ENCODE measurements at regions not wholly inside any gene's neighbourhood (a gene's known extent, or its start where the extent isn't known, plus 50 kb on each side); places are given as distances from the start of the nearest gene placed in this dataset.
A peak's percentile ranks its signal among the peaks of the same experiment; 100 is the strongest.

DNA sequence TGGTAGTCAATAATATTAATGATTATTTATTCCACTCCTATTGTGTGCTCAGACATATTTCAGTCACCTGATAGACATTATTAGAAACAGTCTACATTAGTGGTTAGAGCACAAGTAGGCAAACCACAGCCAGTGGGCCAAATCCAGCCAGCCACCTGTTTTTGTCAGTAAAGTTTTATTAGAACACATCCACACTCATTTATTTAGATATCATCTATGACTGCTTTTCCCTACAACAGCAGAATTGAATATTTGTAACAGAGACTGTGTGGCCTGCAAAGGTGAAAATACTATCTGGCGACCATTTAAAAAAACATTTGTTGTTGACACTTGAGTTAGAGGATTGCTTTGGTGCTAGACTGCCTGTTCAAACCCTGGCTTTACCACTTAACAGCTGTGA lies 220.0 kb upstream of the ZFP64 start:
- no peak for DNase-seq (ENCODE audit: extremely low read depth in 1 of 2, low read depth in 1 of 2)

- no peak for DNase-seq (ENCODE audit: extremely low read depth in 1 of 2, low read depth in 1 of 2)
These were observed 219.2 kb upstream of the ZFP64 start for GRCh38 chr20:52410731-52411234.

DNA sequence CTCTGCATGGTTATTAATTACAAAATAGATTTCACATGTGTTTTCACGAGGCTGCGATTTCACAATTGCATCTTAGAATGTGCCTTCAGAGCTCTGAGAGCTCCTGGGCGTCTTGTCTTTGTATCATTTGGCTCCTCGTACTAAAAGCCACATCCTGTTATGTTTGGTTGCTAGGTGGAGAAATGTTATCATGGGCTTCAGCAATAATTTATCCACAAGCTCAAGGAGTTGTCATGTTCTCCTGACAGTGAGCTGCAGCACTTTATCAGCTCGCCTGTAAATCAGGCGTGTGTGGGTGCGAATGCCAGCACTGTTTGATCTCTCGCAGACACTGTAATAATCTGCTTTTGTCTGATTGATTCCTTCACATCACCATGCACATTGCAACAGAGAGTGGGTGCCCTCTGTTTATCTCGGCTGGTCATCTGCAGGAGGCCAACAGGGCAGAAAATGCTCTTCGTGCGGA lies 218.6 kb upstream of the ZFP64 start:
- DNase-seq (ENCODE audit: extremely low read depth in 1 of 2, low read depth in 1 of 2) = peak in 1 of 2 donors; percentile 12

GRCh38 chr20:52405986-52406385 lies 214.4 kb upstream of the ZFP64 start:
- no peak for DNase-seq (ENCODE audit: extremely low read depth in 1 of 2, low read depth in 1 of 2)

- DNase-seq (ENCODE audit: extremely low read depth in 1 of 2, low read depth in 1 of 2) = no peak
These were observed 213.8 kb upstream of the ZFP64 start for GRCh38 chr20:52405417-52405816.

- no peak for DNase-seq (ENCODE audit: extremely low read depth in 1 of 2, low read depth in 1 of 2)
These were observed 213.1 kb upstream of the ZFP64 start for GRCh38 chr20:52404671-52405070.

- DNase-seq (ENCODE audit: extremely low read depth in 1 of 2, low read depth in 1 of 2) = no peak
These were observed 211.4 kb upstream of the ZFP64 start for GRCh38 chr20:52402950-52403349.

- DNase-seq (ENCODE audit: extremely low read depth in 1 of 2, low read depth in 1 of 2) = no peak
These were observed 210.9 kb upstream of the ZFP64 start for GRCh38 chr20:52402514-52402913.

DNA sequence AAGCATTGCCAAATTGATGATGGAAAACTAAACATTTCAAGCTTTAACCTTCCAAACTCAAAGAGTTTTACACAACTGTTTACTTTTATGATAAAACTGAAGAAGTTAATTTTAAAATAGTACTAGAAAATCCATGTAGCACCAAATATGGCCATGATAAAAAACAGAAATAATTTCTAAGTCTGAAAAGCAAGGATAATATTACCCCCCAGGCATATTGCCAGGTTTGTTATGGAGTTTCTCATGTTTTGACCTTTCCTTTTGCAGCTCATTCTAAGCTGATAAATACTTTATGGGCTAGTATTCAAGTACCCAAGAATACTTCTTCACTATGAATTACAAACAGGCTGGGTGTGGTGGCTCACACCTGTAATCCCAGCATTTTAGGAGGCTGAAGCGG lies 209.9 kb upstream of the ZFP64 start:
- DNase-seq (ENCODE audit: extremely low read depth in 1 of 2, low read depth in 1 of 2) = no peak

GRCh38 chr20:52399352-52399751 lies 207.8 kb upstream of the ZFP64 start:
- no peak for DNase-seq (ENCODE audit: extremely low read depth in 1 of 2, low read depth in 1 of 2)

GRCh38 chr20:52389606-52390005 lies 198.0 kb upstream of the ZFP64 start:
- no peak for DNase-seq (ENCODE audit: extremely low read depth in 1 of 2, low read depth in 1 of 2)

DNA sequence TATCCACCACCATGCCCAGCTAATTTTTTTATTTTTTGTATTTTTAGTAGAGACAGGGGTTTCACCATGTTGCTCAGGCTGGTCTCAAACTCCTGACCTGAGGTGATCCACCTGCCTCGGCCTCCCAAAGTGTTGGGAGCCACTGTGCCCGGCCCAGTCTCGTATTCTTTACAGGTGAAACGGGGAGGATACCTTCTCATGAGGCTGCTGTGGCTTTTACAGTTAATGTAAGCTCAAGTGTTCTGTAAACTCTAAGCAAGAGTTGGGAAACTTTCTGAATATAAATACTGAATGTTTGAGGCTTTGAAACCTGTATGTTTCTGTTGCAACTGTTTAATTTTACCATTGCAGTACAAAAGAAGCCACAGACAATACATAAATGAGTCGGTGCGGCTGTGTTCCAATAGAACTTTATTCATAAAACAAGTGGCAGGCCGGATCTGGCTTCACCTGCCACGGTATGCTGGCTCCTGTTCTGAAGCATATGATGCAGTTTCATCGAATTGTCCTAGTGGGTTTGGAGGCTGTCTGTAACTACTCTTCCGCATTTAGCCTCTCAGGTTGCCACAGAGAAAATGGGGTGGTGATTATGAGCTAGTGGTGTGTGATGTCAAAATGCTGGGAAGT lies 192.5 kb upstream of the ZFP64 start:
- DNase-seq (ENCODE audit: extremely low read depth in 1 of 2, low read depth in 1 of 2) = no peak

DNA sequence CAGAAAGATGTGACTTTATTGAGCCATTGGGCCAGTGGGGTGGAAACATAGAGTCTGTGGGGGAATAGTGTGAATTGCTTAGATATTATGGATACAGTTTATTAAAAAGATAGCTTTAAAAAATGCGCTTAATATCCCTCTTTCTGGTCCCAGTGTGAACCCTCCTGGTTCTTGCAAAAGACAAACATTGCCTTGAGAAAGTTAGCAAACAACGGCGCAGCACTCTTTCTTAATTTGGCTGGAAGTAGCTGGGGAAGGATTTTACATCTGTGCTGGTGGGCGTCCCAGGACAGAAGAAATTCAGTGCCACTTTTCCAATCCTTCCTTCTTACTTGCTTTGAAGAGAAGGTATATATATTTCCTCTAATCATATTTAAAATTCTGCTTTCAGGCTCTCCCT lies 191.4 kb upstream of the ZFP64 start:
- no peak for DNase-seq (ENCODE audit: extremely low read depth in 1 of 2, low read depth in 1 of 2)

GRCh38 chr20:52379723-52380336 lies 188.3 kb upstream of the ZFP64 start:
- DNase-seq (ENCODE audit: extremely low read depth in 1 of 2, low read depth in 1 of 2) = no peak

GRCh38 chr20:52372169-52372568 lies 180.6 kb upstream of the ZFP64 start:
- no peak for DNase-seq (ENCODE audit: extremely low read depth in 1 of 2, low read depth in 1 of 2)

- DNase-seq (ENCODE audit: extremely low read depth in 1 of 2, low read depth in 1 of 2) = no peak
These were observed 174.1 kb upstream of the ZFP64 start for GRCh38 chr20:52365688-52366087.

DNA sequence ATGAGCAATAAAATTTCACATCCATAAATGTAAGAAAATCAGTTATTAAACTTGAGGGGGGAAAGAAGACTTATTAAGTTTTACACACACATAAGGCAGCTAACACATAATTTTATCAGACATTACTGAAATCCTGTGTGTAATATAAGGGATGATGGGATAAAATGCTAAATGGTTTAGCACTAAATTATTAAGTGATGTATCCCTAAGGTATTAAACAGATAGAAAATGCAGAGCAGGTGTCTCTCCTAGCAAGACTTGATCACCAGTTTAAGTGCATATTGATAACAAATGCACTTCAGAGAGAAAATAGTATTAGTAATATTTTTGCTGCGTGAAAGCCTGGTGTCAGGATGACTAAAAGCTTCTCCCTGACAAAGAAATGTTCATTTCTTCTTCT lies 172.8 kb upstream of the ZFP64 start:
- DNase-seq (ENCODE audit: extremely low read depth in 1 of 2, low read depth in 1 of 2) = no peak

- no peak for DNase-seq (ENCODE audit: extremely low read depth in 1 of 2, low read depth in 1 of 2)
These were observed 170.1 kb upstream of the ZFP64 start for GRCh38 chr20:52361650-52362049.

DNA sequence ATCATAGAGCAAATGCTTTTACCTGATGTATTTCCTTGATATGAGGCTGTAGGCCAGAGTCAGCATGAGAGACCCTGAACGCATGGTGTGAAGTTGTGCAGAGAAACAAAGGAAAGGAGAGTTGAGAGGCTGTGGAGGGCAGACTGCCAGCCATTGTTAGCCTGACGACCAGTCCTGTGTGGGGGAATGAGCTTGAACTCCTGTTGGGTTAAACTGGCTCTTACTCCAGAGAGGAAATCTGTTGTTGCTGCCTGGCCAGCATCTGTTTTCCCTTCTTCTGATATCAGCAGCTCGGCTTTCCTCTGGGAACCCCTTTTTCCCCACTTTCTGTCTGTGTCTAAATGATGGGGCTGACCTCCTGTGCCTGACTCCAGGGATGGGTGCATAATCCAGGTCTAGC lies 158.2 kb upstream of the ZFP64 start:
- no peak for DNase-seq (ENCODE audit: extremely low read depth in 1 of 2, low read depth in 1 of 2)

GRCh38 chr20:52348434-52348833 lies 156.9 kb upstream of the ZFP64 start:
- no peak for DNase-seq (ENCODE audit: extremely low read depth in 1 of 2, low read depth in 1 of 2)

DNA sequence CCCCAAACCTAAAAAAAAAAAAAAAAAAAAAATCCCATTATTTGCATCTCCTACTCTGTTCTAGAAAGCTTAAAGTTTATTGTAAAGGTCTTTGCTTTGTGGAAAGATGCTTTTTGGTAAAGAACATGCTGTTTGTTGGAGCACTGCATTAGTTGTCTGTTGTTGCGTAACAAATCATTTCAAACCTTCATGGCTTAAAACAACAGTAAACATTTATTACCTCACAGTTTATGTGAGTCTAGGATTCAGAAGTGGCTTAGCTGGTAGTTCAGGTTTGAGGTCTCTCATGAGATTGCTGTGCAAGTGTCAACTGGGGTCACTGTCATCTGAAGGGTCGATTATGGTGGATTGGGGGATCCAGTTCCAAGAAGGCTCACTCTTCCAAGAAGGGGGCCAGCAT lies 155.2 kb upstream of the ZFP64 start:
- no peak for DNase-seq (ENCODE audit: extremely low read depth in 1 of 2, low read depth in 1 of 2)

DNA sequence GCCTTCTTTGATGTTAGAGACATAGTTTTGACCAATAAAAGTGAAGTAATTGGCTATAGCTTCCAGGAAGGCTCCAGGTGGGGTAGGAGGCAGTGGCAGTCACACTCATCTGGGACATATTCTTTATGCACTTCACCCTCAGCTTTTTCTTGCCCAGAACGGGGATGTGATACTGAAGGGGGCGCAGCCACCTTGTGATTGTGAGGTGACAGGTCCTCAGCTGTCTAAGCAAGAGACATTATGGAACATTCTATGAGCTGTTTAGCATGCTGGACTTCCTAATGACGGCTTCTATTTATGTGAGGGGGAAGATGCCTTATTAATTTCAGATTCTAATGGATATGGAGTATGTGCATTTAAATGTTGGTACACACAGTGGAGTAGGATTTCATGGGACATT lies 151.3 kb upstream of the ZFP64 start:
- no peak for DNase-seq (ENCODE audit: extremely low read depth in 1 of 2, low read depth in 1 of 2)
